ENCODE measurements at regions not wholly inside any gene's neighbourhood (a gene's known extent, or its start where the extent isn't known, plus 50 kb on each side); places are given as distances from the start of the nearest gene placed in this dataset.

DNA sequence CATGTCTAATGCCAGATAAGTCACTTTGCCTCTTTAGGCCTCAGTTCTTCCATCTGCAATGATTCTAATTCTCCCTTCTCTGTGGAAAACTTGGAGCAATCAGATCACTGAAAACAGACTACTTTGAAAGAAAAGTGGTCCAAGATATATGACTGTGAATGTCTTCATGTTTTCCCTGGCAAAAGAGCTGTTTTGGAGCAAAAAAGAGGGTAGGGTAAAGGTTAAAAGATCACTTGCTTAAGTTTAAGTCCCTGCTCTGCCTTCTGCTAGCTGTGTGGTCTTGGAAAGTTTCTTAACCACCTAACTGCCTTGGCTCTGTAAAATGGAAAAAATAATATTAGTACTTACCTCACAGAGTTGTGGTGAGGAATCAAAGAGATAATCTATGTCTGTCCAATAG lies 140.3 kb upstream of the PAK3 start:
- Histone ChIP-seq H3K4me3 (no peak overlapping the region), H3K79me2 (ENCODE audit: low read depth) (no peaks in the 10 kb centered on the region), H3K4me2 (no peak overlapping the region), H2AFZ (no peak overlapping the region), H3K9me3 (ENCODE audit: insufficient read depth, low read depth) (no peaks in the 10 kb centered on the region), H3K4me1 (replicated peaks; ENCODE audit: insufficient read depth) (no peaks in the 10 kb centered on the region), H3K36me3 (ENCODE audit: low read depth) (no peaks in the 10 kb centered on the region), H4K20me1 (ENCODE audit: insufficient read depth) (no peaks in the 10 kb centered on the region), H3F3A (ENCODE audit: insufficient read depth, low read depth) (no peaks in the 10 kb centered on the region), H3K27ac (no peak overlapping the region), H3K27me3 (ENCODE audit: insufficient read depth, low read depth) (no peaks in the 10 kb centered on the region), H3K9me2 (ENCODE audit: insufficient read depth) (no peaks in the 10 kb centered on the region)
- ChIA-PET CTCF (no interaction called here), POLR2A (ENCODE audit: unreplicated experiment) (no interaction called here)
- intact Hi-C loops (cut with micrococcal nuclease; ENCODE audit: unreplicated experiment): no loop called here
- no TSS peak for BruUV-seq (replicated peaks)
- no peak for DNase-seq
- TF ChIP-seq EZH2 (IDR thresholded peaks at IDR 0.05; ENCODE audit: low read depth): no peak

DNA sequence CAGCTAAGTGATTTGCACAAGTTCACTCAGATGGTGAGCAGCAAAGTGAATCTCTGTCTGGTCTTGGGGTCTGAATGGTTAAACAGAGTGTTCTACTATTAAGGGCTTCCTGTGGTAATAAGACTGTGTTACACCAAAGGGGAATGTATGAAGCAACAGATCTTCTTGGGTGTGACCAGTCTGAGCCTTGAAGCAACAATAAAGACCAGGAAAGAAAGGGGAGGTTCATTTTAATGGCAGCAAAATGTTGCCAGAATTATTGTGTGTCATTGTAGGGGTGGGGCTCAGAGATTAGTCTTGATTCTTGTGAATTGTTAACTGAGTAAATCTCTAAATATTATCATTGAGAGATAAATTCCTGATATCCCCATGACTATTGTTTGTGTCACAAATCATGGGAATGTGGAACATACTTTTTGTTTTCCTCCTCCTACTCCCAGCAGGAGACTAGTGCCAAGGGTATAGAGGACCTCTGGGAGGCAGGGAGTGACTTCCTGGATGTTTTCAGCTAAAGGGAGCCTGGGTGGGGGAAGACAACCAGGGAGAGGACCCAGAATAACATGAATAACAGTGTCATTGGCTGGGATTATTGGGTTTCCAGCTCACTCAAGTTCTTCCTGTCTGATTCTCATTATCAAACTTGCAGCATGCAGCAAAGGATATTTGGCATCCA lies 141.4 kb upstream of the PAK3 start:
- Histone ChIP-seq H3K4me3 (no peak overlapping the region), H3K27ac (no peak overlapping the region), H3K4me2 (no peak overlapping the region), H4K20me1 (ENCODE audit: insufficient read depth) (no peaks in the 10 kb centered on the region), H3K27me3 (ENCODE audit: insufficient read depth, low read depth) (no peaks in the 10 kb centered on the region), H3F3A (ENCODE audit: insufficient read depth, low read depth) (no peaks in the 10 kb centered on the region), H3K9me3 (ENCODE audit: insufficient read depth, low read depth) (no peaks in the 10 kb centered on the region), H3K36me3 (ENCODE audit: low read depth) (no peaks in the 10 kb centered on the region), H3K79me2 (ENCODE audit: low read depth) (no peaks in the 10 kb centered on the region), H3K4me1 (replicated peaks; ENCODE audit: insufficient read depth) (no peaks in the 10 kb centered on the region), H2AFZ (no peak overlapping the region), H3K9me2 (ENCODE audit: insufficient read depth) (no peaks in the 10 kb centered on the region)
- BruUV-seq (replicated peaks): no TSS peak
- CTCF ChIA-PET: no interaction called here
- TF ChIP-seq EZH2 (IDR thresholded peaks at IDR 0.05; ENCODE audit: low read depth): no peak
- TF ChIP-seq, protein P1, sequence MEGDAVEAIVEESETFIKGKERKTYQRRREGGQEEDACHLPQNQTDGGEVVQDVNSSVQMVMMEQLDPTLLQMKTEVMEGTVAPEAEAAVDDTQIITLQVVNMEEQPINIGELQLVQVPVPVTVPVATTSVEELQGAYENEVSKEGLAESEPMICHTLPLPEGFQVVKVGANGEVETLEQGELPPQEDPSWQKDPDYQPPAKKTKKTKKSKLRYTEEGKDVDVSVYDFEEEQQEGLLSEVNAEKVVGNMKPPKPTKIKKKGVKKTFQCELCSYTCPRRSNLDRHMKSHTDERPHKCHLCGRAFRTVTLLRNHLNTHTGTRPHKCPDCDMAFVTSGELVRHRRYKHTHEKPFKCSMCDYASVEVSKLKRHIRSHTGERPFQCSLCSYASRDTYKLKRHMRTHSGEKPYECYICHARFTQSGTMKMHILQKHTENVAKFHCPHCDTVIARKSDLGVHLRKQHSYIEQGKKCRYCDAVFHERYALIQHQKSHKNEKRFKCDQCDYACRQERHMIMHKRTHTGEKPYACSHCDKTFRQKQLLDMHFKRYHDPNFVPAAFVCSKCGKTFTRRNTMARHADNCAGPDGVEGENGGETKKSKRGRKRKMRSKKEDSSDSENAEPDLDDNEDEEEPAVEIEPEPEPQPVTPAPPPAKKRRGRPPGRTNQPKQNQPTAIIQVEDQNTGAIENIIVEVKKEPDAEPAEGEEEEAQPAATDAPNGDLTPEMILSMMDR (conservative IDR thresholded peaks at IDR 0.05): no peak
- POLR2A ChIA-PET (ENCODE audit: unreplicated experiment): no interaction called here
- no peak for DNase-seq
- intact Hi-C loops (cut with micrococcal nuclease; ENCODE audit: unreplicated experiment): no loop called here

DNA sequence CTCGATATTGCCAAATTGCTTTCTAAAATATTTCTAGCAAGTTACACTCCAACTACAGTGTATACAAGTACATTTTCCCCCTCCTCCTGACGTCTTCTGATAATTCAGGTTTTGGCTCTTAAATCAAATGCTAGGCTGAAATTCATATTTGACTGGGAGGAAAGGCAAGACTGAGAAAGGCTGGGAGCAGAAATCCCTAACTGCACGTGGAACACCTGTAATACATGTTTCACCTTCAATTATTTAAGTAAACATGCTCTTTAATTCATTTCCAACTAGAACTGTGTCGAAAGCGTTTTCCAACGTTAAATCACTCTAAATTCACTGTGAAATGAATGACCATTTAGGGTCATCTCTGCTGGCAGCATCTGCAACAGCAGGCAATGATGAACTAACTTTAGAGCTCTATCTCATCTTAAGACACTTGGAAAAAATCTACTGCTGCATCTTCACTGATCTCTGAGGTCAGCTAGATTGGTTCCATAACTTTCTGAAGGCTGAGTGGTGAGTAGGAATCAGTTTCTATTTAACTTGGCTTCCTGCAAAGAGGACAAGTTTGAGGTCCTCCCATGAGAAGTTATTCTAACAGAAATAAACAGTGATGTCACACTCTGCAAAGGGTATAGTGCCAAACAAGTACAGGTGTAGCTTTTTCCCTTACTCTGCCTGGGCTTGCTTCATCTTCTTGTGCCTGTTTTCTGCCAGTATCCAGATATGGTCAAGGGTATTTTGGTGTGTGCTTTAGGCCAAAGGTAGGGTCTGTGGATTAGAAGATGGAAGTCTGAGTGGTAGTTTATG lies 144.3 kb upstream of the PAK3 start:
- no peak overlapping the region for H3K4me3 ChIP-seq
- H2AFZ ChIP-seq: no peak overlapping the region
- no peaks in the 10 kb centered on the region for H3F3A ChIP-seq (ENCODE audit: insufficient read depth, low read depth)
- no peaks in the 10 kb centered on the region for H3K79me2 ChIP-seq (ENCODE audit: low read depth)
- H3K9me2 ChIP-seq (ENCODE audit: insufficient read depth): no peaks in the 10 kb centered on the region
- no peaks in the 10 kb centered on the region for H3K36me3 ChIP-seq (ENCODE audit: low read depth)
- ChIA-PET CTCF (no interaction called here), POLR2A (ENCODE audit: unreplicated experiment) (no interaction called here)
- no peaks in the 10 kb centered on the region for H3K27me3 ChIP-seq (ENCODE audit: insufficient read depth, low read depth)
- H3K4me2 ChIP-seq: no peak overlapping the region
- BruUV-seq (replicated peaks): no TSS peak
- intact Hi-C loops (cut with micrococcal nuclease; ENCODE audit: unreplicated experiment): no loop called here
- DNase-seq: no peak
- no peaks in the 10 kb centered on the region for H3K4me1 ChIP-seq (replicated peaks; ENCODE audit: insufficient read depth)
- H4K20me1 ChIP-seq (ENCODE audit: insufficient read depth): no peaks in the 10 kb centered on the region
- no peak overlapping the region for H3K27ac ChIP-seq
- H3K9me3 ChIP-seq (ENCODE audit: insufficient read depth, low read depth): no peaks in the 10 kb centered on the region
- TF ChIP-seq, protein P1 (conservative IDR thresholded peaks at IDR 0.05): no peak
- no peak for TF ChIP-seq EZH2 (IDR thresholded peaks at IDR 0.05; ENCODE audit: low read depth)

All from PC-9 (cell line).